ENCODE measurements at regions not wholly inside any gene's neighbourhood (a gene's known extent, or its start where the extent isn't known, plus 50 kb on each side); places are given as distances from the start of the nearest gene placed in this dataset.

- TF ChIP-seq ZNF768 (tag by site-specific recombination; IDR thresholded peaks at IDR 0.05) (no peak), ZBTB17 (tag by site-specific recombination; IDR thresholded peaks at IDR 0.05) (no peak), ZBTB6 (tag by site-specific recombination; IDR thresholded peaks at IDR 0.05) (no peak), ZNF175 (tag by site-specific recombination; IDR thresholded peaks at IDR 0.05) (no peak)
Measured at GRCh38 chr4:165651901-165652300, 221.1 kb upstream of the TLL1 start (continued).

GRCh38 chr4:165654556-165654955 lies 218.5 kb upstream of the TLL1 start:
- TF ChIP-seq ZNF146 (tag by site-specific recombination; IDR thresholded peaks at IDR 0.05) (no peak), ZNF184 (tag by site-specific recombination; IDR thresholded peaks at IDR 0.05) (no peak), BCL6B (tag by site-specific recombination; IDR thresholded peaks at IDR 0.05) (no peak), ZNF221 (tag by site-specific recombination; IDR thresholded peaks at IDR 0.05; ENCODE audit: borderline replicate concordance) (no peak), ZNF555 (tag by site-specific recombination; conservative IDR thresholded peaks at IDR 0.05) (no peak)
- Histone ChIP-seq H3K9me3 (ENCODE audit: control insufficient read depth, insufficient read depth, low read depth, low read length) (no peaks in the 10 kb centered on the region), H3K4me1 (ENCODE audit: control insufficient read depth, insufficient read depth, low read length) (no peaks in the 10 kb centered on the region), H3K36me3 (ENCODE audit: control insufficient read depth in 2 of 2, insufficient read depth in 1 of 2, low read length in 2 of 2) (no peaks in the 10 kb centered on the region), H3K4me3 (ENCODE audit: low read depth, low read length) (no peak overlapping the region), H3K27ac (ENCODE audit: extremely low read depth, low read depth, low read length) (no peak overlapping the region)
- ChIA-PET CTCF (interaction anchor here (0.6 kb wide), 1 partner anchor 524 kb away, joined by 3 read pairs; no protein-coding TSS in a partner anchor), POLR2A (no interaction called here)

- no peak for TF ChIP-seq ZNF521 (tag by site-specific recombination; IDR thresholded peaks at IDR 0.05)
- no peak for TF ChIP-seq ZNF785 (tag by site-specific recombination; IDR thresholded peaks at IDR 0.05)
- TF ChIP-seq ZNF48 (tag by site-specific recombination; IDR thresholded peaks at IDR 0.05): no peak
- TF ChIP-seq WT1 (tag by site-specific recombination; IDR thresholded peaks at IDR 0.05): no peak
- no peak for TF ChIP-seq ZNF585B (tag by site-specific recombination; IDR thresholded peaks at IDR 0.05)
- TF ChIP-seq ZNF404 (tag by site-specific recombination; IDR thresholded peaks at IDR 0.05): no peak
- no peak for TF ChIP-seq ZNF571 (tag by site-specific recombination; IDR thresholded peaks at IDR 0.05)
- TF ChIP-seq ZFP41 (tag by site-specific recombination; IDR thresholded peaks at IDR 0.05; ENCODE audit: borderline replicate concordance): no peak
- no peak for TF ChIP-seq ZNF10 (tag by site-specific recombination; IDR thresholded peaks at IDR 0.05)
- no peak for TF ChIP-seq ZNF169 (tag by site-specific recombination; IDR thresholded peaks at IDR 0.05)
- no peak for TF ChIP-seq ZNF596 (tag by site-specific recombination; IDR thresholded peaks at IDR 0.05)
- no peak for TF ChIP-seq ZNF626 (tag by site-specific recombination; IDR thresholded peaks at IDR 0.05)
- no peak for TF ChIP-seq PRDM1 (tag by site-specific recombination; IDR thresholded peaks at IDR 0.05)
- no peak for TF ChIP-seq ZNF830 (tag by site-specific recombination; IDR thresholded peaks at IDR 0.05; ENCODE audit: low read depth)
- TF ChIP-seq ZNF670 (tag by site-specific recombination; IDR thresholded peaks at IDR 0.05; ENCODE audit: low read depth): no peak
- TF ChIP-seq ZNF639 (tag by site-specific recombination; IDR thresholded peaks at IDR 0.05): no peak
- no peak for TF ChIP-seq KLF8 (tag by site-specific recombination; IDR thresholded peaks at IDR 0.05)
- TF ChIP-seq HIC1 (tag by site-specific recombination; IDR thresholded peaks at IDR 0.05): no peak
- no peak for TF ChIP-seq ZNF239 (tag by site-specific recombination; IDR thresholded peaks at IDR 0.05)
- no peak for TF ChIP-seq KLF10 (tag by site-specific recombination; IDR thresholded peaks at IDR 0.05)
- CTCF ChIA-PET: no interaction called here
- Histone ChIP-seq H3K4me1 (ENCODE audit: control insufficient read depth, insufficient read depth, low read length) (no peaks in the 10 kb centered on the region), H3K9me3 (ENCODE audit: control insufficient read depth, insufficient read depth, low read depth, low read length) (no peaks in the 10 kb centered on the region), H3K36me3 (ENCODE audit: control insufficient read depth in 2 of 2, insufficient read depth in 1 of 2, low read length in 2 of 2) (no peaks in the 10 kb centered on the region), H3K27ac (ENCODE audit: extremely low read depth, low read depth, low read length) (no peak overlapping the region), H3K4me3 (ENCODE audit: low read depth, low read length) (no peak overlapping the region)
- POLR2A ChIA-PET: no interaction called here
Measured at GRCh38 chr4:165656399-165656798, 216.6 kb upstream of the TLL1 start.
